ENCODE measurements at regions not wholly inside any gene's neighbourhood (a gene's known extent, or its start where the extent isn't known, plus 50 kb on each side); places are given as distances from the start of the nearest gene placed in this dataset.

DNA sequence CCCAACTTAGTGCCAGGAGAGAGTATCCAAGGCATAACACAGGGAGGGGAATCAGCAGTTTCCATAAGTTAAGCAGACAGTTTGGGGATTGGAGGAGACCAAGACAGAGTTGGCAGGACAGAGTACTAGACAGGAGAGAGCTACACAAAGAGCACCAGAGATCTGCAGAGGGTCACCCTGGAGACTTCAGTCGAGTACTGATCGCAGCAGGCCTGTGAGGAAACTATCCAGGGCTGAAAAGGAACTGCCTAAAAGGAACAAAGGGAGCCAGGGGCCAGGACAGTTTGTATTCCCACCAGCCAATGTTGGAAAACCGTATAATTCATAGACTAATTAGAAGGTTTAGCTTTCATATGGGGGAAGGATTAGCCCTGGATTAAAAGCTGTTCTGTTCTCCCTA, 80.6 kb upstream of the ENPP6 start:
- ChIA-PET RAD21 (ENCODE audit: unreplicated experiment) (interaction anchor here (1.0 to 1.6 kb wide), 2 partner anchors 15 to 34 kb away, joined by 5 read pairs; no protein-coding TSS in a partner anchor), POLR2A (interaction anchor here (0.7 to 1.6 kb wide), 5 partner anchors 8 to 784 kb away, joined by 3 to 6 read pairs (median 4); no protein-coding TSS in a partner anchor), CTCF (interaction anchor here (1.7 to 1.8 kb wide), 2 partner anchors 8 to 11 kb away, joined by 4 to 6 read pairs; no protein-coding TSS in a partner anchor), SMC1A (ENCODE audit: uncharacterized antibody, unreplicated experiment) (interaction anchor here (0.6 to 3.4 kb wide), 11 partner anchors 8 to 782 kb away, joined by 3 to 12 read pairs (median 4); no protein-coding TSS in a partner anchor)
- no peaks in the 10 kb centered on the region; the same call in 1 of the 2 replicates for H3K79me2 ChIP-seq (ENCODE audit: control insufficient read depth, insufficient read depth, low read length)
- no peak for DNase-seq (ENCODE audit: low read depth, low spot score)
- peaks cover 3% of the 10 kb centered on the region; the same call in 2 of the 3 replicates for H3K9me3 ChIP-seq (replicated peaks; ENCODE audit: control insufficient read depth, insufficient read depth, low read length)
- H3K4me3 ChIP-seq, result no peak overlapping the region
- 100% methylated on average over 3 of the region's 3 CpGs for WGBS (ENCODE audit: insufficient coverage, insufficient replicate concordance, low lambda C conversion rate, missing lambda C conversion rate)
- intact Hi-C loops (cut with micrococcal nuclease; ENCODE audit: unreplicated experiment), result no loop called here
- H3K27ac ChIP-seq (ENCODE audit: control insufficient read depth, insufficient read depth), result no peak overlapping the region
- no peaks in the 10 kb centered on the region for H4K20me1 ChIP-seq (ENCODE audit: control insufficient read depth, insufficient read depth)
- no peak for FAIRE-seq
- H3K36me3 ChIP-seq (ENCODE audit: control insufficient read depth in 2 of 2, insufficient read depth in 2 of 2, low read length in 1 of 2), result no peaks in the 10 kb centered on the region
- in situ Hi-C loops (cut with MboI), result no loop called here
- H2AFZ ChIP-seq (ENCODE audit: control insufficient read depth, low read depth, low read length), result no peak overlapping the region
- H3K27me3 ChIP-seq (replicated peaks in 1 of 2; ENCODE audit: control insufficient read depth in 2 of 2, insufficient read depth in 2 of 2, low read length in 1 of 2), result no peaks in the 10 kb centered on the region
- peaks cover 4% of the 10 kb centered on the region; the same call in 1 of the 2 replicates for H3K4me1 ChIP-seq (ENCODE audit: control insufficient read depth, insufficient read depth, low read length)
- ATAC-seq, result peak; percentile 31; the same call in 1 of the 3 replicates
- H3K9ac ChIP-seq (ENCODE audit: control insufficient read depth, insufficient read depth, low read length), result no peak overlapping the region
- no peak overlapping the region for H3K4me2 ChIP-seq (ENCODE audit: control insufficient read depth, insufficient read depth)
- no TSS peak for BruUV-seq (replicated peaks)
- TF ChIP-seq FOXK2 (IDR thresholded peaks at IDR 0.05) (no peak), IRF4 (IDR thresholded peaks at IDR 0.05; ENCODE audit: low read depth, low read length) (no peak), SIN3A (IDR thresholded peaks at IDR 0.05; ENCODE audit: low read depth, low read length) (no peak), CHD4 (IDR thresholded peaks at IDR 0.05) (no peak)

DNA sequence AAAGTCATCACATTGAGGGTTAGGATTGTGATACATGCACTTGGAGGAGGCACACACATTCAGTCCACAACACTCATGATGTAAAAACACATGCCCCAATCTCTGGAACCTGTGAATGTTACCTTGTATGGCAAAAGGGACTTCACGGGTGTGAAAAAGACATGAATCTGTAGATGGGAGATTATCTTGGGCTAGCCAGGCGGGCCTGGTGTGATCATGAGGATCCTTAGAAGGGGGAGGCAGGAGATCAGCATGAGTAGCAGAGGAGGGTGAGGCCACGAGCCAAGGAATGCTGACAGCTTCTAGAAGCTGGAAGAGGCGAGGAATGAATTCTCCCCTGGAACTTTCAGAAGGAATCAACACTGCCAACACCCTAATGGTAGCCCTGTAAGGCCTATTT, 77.5 kb upstream of the ENPP6 start:
- DNase-seq (ENCODE audit: low read depth, low spot score) (no peak), FAIRE-seq (no peak), ATAC-seq (no peak)
- ChIA-PET RAD21 (ENCODE audit: unreplicated experiment) (no interaction called here), POLR2A (interaction anchor here (1.3 kb wide), 1 partner anchor 15 kb away, joined by 3 read pairs; no protein-coding TSS in a partner anchor), CTCF (interaction anchor here (0.9 kb wide), 1 partner anchor 10 kb away, joined by 3 read pairs; no protein-coding TSS in a partner anchor), SMC1A (ENCODE audit: uncharacterized antibody, unreplicated experiment) (interaction anchor here (1.0 to 1.6 kb wide), 2 partner anchors 11 to 12 kb away, joined by 3 to 4 read pairs; no protein-coding TSS in a partner anchor)
- BruUV-seq (replicated peaks), result no TSS peak
- intact Hi-C loops (cut with micrococcal nuclease; ENCODE audit: unreplicated experiment) (no loop called here), in situ Hi-C loops (cut with MboI) (no loop called here)
- Histone ChIP-seq H3K9me3 (replicated peaks; ENCODE audit: control insufficient read depth, insufficient read depth, low read length) (no peaks in the 10 kb centered on the region; the same call in 1 of the 3 replicates), H4K20me1 (ENCODE audit: control insufficient read depth, insufficient read depth) (no peaks in the 10 kb centered on the region), H3K27me3 (replicated peaks in 1 of 2; ENCODE audit: control insufficient read depth in 2 of 2, insufficient read depth in 2 of 2, low read length in 1 of 2) (no peaks in the 10 kb centered on the region), H3K4me3 (no peak overlapping the region), H3K4me2 (ENCODE audit: control insufficient read depth, insufficient read depth) (no peak overlapping the region), H3K27ac (ENCODE audit: control insufficient read depth, insufficient read depth) (no peak overlapping the region), H2AFZ (ENCODE audit: control insufficient read depth, low read depth, low read length) (no peak overlapping the region), H3K9ac (ENCODE audit: control insufficient read depth, insufficient read depth, low read length) (no peak overlapping the region), H3K36me3 (ENCODE audit: control insufficient read depth in 2 of 2, insufficient read depth in 2 of 2, low read length in 1 of 2) (no peaks in the 10 kb centered on the region), H3K79me2 (ENCODE audit: control insufficient read depth, insufficient read depth, low read length) (no peaks in the 10 kb centered on the region; the same call in 1 of the 2 replicates), H3K4me1 (ENCODE audit: control insufficient read depth, insufficient read depth, low read length) (peaks cover 15% of the 10 kb centered on the region)
- 76% methylated on average over 4 of the region's 4 CpGs for WGBS (ENCODE audit: insufficient coverage, insufficient replicate concordance, low lambda C conversion rate, missing lambda C conversion rate)
- no peak for TF ChIP-seq ZSCAN29 (IDR thresholded peaks at IDR 0.05)
- TF ChIP-seq NR2C2 (IDR thresholded peaks at IDR 0.05; ENCODE audit: borderline replicate concordance, control insufficient read depth, insufficient read length, low read depth), result no peak
- no peak for TF ChIP-seq ESRRA (IDR thresholded peaks at IDR 0.05; ENCODE audit: low read length)
- no peak for TF ChIP-seq BHLHE40 (IDR thresholded peaks at IDR 0.05; ENCODE audit: borderline replicate concordance in 1 of 2, low read depth in 2 of 2, low read length in 1 of 2)
- no peak for TF ChIP-seq YBX1 (IDR thresholded peaks at IDR 0.05)
- TF ChIP-seq TCF12 (IDR thresholded peaks at IDR 0.05; ENCODE audit: low read depth, low read length), result no peak
- no peak for TF ChIP-seq HDGF (IDR thresholded peaks at IDR 0.05)
- no peak for TF ChIP-seq SUPT20H (IDR thresholded peaks at IDR 0.05; ENCODE audit: borderline replicate concordance, control insufficient read depth, low read depth, low read length)
- TF ChIP-seq NFIC (IDR thresholded peaks at IDR 0.05; ENCODE audit: low read depth, low read length), result no peak
- no peak for TF ChIP-seq ZNF207 (IDR thresholded peaks at IDR 0.05; ENCODE audit: borderline replicate concordance)
- TF ChIP-seq SRF (IDR thresholded peaks at IDR 0.05; ENCODE audit: low read depth in 2 of 2, low read length in 2 of 2), result no peak
- no peak for TF ChIP-seq GABPA (IDR thresholded peaks at IDR 0.05; ENCODE audit: low read depth)
- TF ChIP-seq YY1 (IDR thresholded peaks at IDR 0.05; ENCODE audit: low read depth, low read length), result no peak
- TF ChIP-seq CREB1 (IDR thresholded peaks at IDR 0.05; ENCODE audit: low read depth), result no peak
- no peak for TF ChIP-seq PAX8 (IDR thresholded peaks at IDR 0.05)
- no peak for TF ChIP-seq BRCA1 (IDR thresholded peaks at IDR 0.05; ENCODE audit: low read depth, low read length)
- no peak for TF ChIP-seq FOS (IDR thresholded peaks at IDR 0.05; ENCODE audit: borderline replicate concordance, extremely low read depth, insufficient read length)
- no peak for TF ChIP-seq NBN (IDR thresholded peaks at IDR 0.05)
- TF ChIP-seq SREBF1 (IDR thresholded peaks at IDR 0.05; ENCODE audit: low read length), result no peak
